Body of pancreas (tissue), 4 donors: ENCODE measurements at regions not wholly inside any gene's neighbourhood (a gene's known extent, or its start where the extent isn't known, plus 50 kb on each side); places are given as distances from the start of the nearest gene placed in this dataset.

Experiments
- CTCF ChIP-seq, 7 experiments: fragments of 450-650 bp in 4 of 7; fragments of 200-600 bp in 3 of 7; sonication (generic) in 3 of 7; IDR thresholded peaks; one replicate each; pipeline ENCODE4 v1.5.1; 2016 to 2019; ENCODE audit warnings: antibody characterized with exemption in 7 of 7
- POLR2A ChIP-seq, 3 donors: fragments of 450-650 bp; IDR thresholded peaks; one replicate each; pipeline ENCODE4 v1.6.1; 2016; ENCODE audit warnings: antibody characterized with exemption in 3 of 3, mild to moderate bottlenecking in 2 of 3

DNA sequence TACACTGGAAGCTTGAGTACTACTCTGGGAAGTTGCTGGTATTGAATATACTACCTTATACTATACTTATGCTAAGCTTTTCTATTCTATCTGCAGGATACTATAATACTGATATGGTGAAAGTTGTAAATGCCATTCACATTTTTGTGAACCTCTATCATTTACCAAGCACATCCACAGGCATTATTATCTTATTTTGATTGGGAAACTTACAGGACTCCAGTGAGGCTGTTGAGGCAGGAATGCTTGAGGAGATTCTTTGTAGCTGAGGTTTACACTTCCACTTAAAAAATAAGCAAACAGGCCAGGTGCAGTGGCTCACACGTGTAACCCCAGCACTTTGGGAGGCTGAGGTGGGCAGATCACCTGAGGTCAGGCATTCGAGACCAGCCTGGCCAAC, 442.9 kb downstream of the QKI start:
- no peak for TF ChIP-seq CTCF (IDR thresholded peaks at IDR 0.05)
- TF ChIP-seq POLR2A (IDR thresholded peaks at IDR 0.05), result no peak
